ENCODE measurements at regions not wholly inside any gene's neighbourhood (a gene's known extent, or its start where the extent isn't known, plus 50 kb on each side); places are given as distances from the start of the nearest gene placed in this dataset.

DNA sequence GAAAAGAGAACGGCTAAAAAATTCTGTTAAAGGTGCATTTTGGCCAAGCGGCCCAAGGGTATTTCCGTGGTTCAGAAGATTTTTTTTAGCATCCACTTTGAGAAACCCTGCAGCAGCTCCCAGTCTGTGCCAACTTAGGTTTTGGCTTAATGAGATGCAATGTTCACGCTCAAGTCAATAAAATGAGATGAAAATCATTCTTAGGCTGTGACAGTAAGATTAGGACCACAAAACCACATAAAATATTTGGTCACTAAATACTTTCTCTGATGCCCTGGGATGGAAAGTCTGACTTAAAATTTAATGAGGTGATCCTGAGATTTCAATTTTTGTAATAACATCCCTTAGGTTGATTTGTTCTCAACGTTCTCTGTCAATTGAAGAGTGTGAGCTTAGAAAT is 74.2 kb upstream of the FHL2 start:
- H3K4me3 ChIP-seq (IDR thresholded peaks at IDR 0.05; ENCODE audit: insufficient read depth, low read depth, low read length) = no peak overlapping the region
- H4K20me1 ChIP-seq (ENCODE audit: insufficient read depth) = no peaks in the 10 kb centered on the region
- no peak overlapping the region for H2AFZ ChIP-seq (ENCODE audit: low read depth)
- H3K27ac ChIP-seq = no peak overlapping the region
- H3K4me2 ChIP-seq = no peak overlapping the region
- no peaks in the 10 kb centered on the region for H3K27me3 ChIP-seq (ENCODE audit: insufficient read depth, low read depth)
- no peak overlapping the region for H3K9ac ChIP-seq
- no peaks in the 10 kb centered on the region for H3K79me2 ChIP-seq (ENCODE audit: insufficient read depth, low read depth)
- TF ChIP-seq, protein P1, sequence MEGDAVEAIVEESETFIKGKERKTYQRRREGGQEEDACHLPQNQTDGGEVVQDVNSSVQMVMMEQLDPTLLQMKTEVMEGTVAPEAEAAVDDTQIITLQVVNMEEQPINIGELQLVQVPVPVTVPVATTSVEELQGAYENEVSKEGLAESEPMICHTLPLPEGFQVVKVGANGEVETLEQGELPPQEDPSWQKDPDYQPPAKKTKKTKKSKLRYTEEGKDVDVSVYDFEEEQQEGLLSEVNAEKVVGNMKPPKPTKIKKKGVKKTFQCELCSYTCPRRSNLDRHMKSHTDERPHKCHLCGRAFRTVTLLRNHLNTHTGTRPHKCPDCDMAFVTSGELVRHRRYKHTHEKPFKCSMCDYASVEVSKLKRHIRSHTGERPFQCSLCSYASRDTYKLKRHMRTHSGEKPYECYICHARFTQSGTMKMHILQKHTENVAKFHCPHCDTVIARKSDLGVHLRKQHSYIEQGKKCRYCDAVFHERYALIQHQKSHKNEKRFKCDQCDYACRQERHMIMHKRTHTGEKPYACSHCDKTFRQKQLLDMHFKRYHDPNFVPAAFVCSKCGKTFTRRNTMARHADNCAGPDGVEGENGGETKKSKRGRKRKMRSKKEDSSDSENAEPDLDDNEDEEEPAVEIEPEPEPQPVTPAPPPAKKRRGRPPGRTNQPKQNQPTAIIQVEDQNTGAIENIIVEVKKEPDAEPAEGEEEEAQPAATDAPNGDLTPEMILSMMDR (conservative IDR thresholded peaks at IDR 0.05; ENCODE audit: low read depth, low read length) = no peak
- H3K36me3 ChIP-seq (ENCODE audit: insufficient read depth) = no peaks in the 10 kb centered on the region
- no peaks in the 10 kb centered on the region for H3K4me1 ChIP-seq (ENCODE audit: low read depth, poor library complexity, severe bottlenecking)

DNA sequence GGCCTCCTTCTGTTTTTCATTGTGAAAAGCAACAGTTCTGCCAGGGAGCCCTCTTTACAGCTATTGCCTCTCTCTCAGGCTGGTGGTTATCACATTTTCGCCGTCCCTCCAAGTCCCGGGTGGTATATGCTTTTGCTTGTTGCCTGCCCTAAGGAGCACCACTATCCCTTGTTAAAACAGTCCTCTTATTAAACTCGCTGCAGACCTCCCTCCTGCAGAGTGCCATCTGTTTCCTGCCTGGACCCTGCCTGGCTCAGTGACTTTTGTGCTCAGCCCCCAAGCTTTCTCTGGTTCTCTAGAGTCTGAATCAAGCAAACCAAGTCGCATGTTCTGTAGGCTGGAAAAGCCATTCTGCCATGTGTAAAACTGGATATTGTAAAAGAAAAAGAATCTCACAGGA is 72.1 kb upstream of the FHL2 start:
- Histone ChIP-seq H3K4me2 (no peak overlapping the region), H3K4me1 (ENCODE audit: low read depth, poor library complexity, severe bottlenecking) (no peaks in the 10 kb centered on the region), H3K36me3 (ENCODE audit: insufficient read depth) (no peaks in the 10 kb centered on the region), H3K27ac (no peak overlapping the region), H3K27me3 (ENCODE audit: insufficient read depth, low read depth) (no peaks in the 10 kb centered on the region), H4K20me1 (ENCODE audit: insufficient read depth) (no peaks in the 10 kb centered on the region), H3K79me2 (ENCODE audit: insufficient read depth, low read depth) (no peaks in the 10 kb centered on the region), H2AFZ (ENCODE audit: low read depth) (no peak overlapping the region), H3K4me3 (IDR thresholded peaks at IDR 0.05; ENCODE audit: insufficient read depth, low read depth, low read length) (no peak overlapping the region), H3K9ac (no peak overlapping the region)
- TF ChIP-seq, protein P1 (conservative IDR thresholded peaks at IDR 0.05; ENCODE audit: low read depth, low read length) = no peak

DNA sequence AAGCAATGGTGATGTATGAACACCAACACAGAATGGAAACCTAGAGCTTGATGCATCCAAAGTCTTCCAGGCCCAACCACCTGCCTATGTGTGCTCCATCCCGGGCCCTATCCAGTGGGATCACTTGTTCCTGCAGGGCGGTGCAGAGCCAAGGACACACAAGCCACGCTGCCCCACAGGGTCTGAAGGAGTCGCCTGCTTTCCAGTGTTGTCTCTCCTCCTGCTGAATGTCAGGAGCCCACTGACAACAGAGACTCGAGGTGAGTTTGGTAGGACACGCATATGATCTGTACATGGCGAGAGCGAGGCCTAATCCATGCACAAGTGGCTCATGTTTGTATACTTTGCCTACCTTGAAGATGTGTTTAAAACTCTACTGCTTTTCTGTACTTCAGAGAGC is 70.9 kb upstream of the FHL2 start:
- Histone ChIP-seq H3K36me3 (ENCODE audit: insufficient read depth) (no peaks in the 10 kb centered on the region), H2AFZ (ENCODE audit: low read depth) (no peak overlapping the region), H3K27me3 (ENCODE audit: insufficient read depth, low read depth) (no peaks in the 10 kb centered on the region), H3K4me3 (IDR thresholded peaks at IDR 0.05; ENCODE audit: insufficient read depth, low read depth, low read length) (no peak overlapping the region), H4K20me1 (ENCODE audit: insufficient read depth) (no peaks in the 10 kb centered on the region), H3K4me2 (no peak overlapping the region), H3K27ac (no peak overlapping the region), H3K4me1 (ENCODE audit: low read depth, poor library complexity, severe bottlenecking) (no peaks in the 10 kb centered on the region), H3K9ac (no peak overlapping the region), H3K79me2 (ENCODE audit: insufficient read depth, low read depth) (no peaks in the 10 kb centered on the region)
- TF ChIP-seq, protein P1 (conservative IDR thresholded peaks at IDR 0.05; ENCODE audit: low read depth, low read length) = no peak

DNA sequence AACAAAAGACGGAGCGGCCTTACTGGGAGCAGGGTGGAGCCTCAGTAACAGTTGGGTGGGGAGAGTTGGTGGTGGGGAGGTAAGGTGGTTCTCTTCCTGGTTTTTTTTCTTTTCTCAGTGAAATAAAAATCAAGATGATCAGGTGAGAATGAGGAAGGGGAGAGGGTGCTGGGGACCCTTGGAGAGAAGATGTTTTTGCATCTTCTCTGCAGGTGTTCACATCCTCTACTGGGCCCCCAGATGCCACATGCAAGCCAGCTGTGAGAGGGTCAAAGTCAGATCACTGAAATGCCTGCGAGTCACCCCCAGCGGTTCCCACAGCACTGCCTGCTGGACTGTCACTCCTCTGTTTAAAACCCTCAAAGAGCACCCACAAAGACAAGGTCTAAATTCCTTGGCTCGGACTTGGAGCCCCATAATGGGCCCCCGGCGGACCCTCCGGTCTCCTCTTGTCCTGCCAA is 69.8 kb upstream of the FHL2 start:
- no peak overlapping the region for H2AFZ ChIP-seq (ENCODE audit: low read depth)

More for the DNA sequence above, 69.8 kb upstream of the FHL2 start:
- H3K27me3 ChIP-seq (ENCODE audit: insufficient read depth, low read depth) = no peaks in the 10 kb centered on the region
- H3K4me3 ChIP-seq (IDR thresholded peaks at IDR 0.05; ENCODE audit: insufficient read depth, low read depth, low read length) = no peak overlapping the region
- no peak overlapping the region for H3K4me2 ChIP-seq
- no peaks in the 10 kb centered on the region for H3K4me1 ChIP-seq (ENCODE audit: low read depth, poor library complexity, severe bottlenecking)
- no peak overlapping the region for H3K27ac ChIP-seq
- no peaks in the 10 kb centered on the region for H3K79me2 ChIP-seq (ENCODE audit: insufficient read depth, low read depth)
- H3K9ac ChIP-seq = no peak overlapping the region
- TF ChIP-seq, protein P1 (conservative IDR thresholded peaks at IDR 0.05; ENCODE audit: low read depth, low read length) = no peak
- no peaks in the 10 kb centered on the region for H4K20me1 ChIP-seq (ENCODE audit: insufficient read depth)
- H3K36me3 ChIP-seq (ENCODE audit: insufficient read depth) = no peaks in the 10 kb centered on the region
